ENCODE measurements at regions not wholly inside any gene's neighbourhood (a gene's known extent, or its start where the extent isn't known, plus 50 kb on each side); places are given as distances from the start of the nearest gene placed in this dataset.

- no peak for DNase-seq (ENCODE audit: low spot score)
Observed at GRCh38 chr3:70800951-70801350, 488.5 kb upstream of the MDFIC2 start.

GRCh38 chr3:70789878-70790277 lies 477.4 kb upstream of the MDFIC2 start:
- no peak for DNase-seq (ENCODE audit: low spot score)

- no peak for DNase-seq (ENCODE audit: low spot score)
Observed at GRCh38 chr3:70780790-70781189, 468.4 kb upstream of the MDFIC2 start.

GRCh38 chr3:70779296-70779695 lies 466.9 kb upstream of the MDFIC2 start:
- DNase-seq (ENCODE audit: low spot score) = no peak

- DNase-seq (ENCODE audit: low spot score) = no peak
Observed at GRCh38 chr3:70776081-70776480, 463.6 kb upstream of the MDFIC2 start.

- DNase-seq (ENCODE audit: low spot score) = no peak
Observed at GRCh38 chr3:70775257-70775656, 462.8 kb upstream of the MDFIC2 start.

GRCh38 chr3:70774641-70775040 lies 462.2 kb upstream of the MDFIC2 start:
- no peak for DNase-seq (ENCODE audit: low spot score)

GRCh38 chr3:70771426-70772147 lies 459.1 kb upstream of the MDFIC2 start:
- DNase-seq (ENCODE audit: low spot score) = no peak

GRCh38 chr3:70770650-70771049 lies 458.2 kb upstream of the MDFIC2 start:
- DNase-seq (ENCODE audit: low spot score) = no peak

- DNase-seq (ENCODE audit: low spot score) = no peak
Observed at GRCh38 chr3:70766301-70766700, 453.9 kb upstream of the MDFIC2 start.

- no peak for DNase-seq (ENCODE audit: low spot score)
Observed at GRCh38 chr3:70763894-70764293, 451.5 kb upstream of the MDFIC2 start.

- DNase-seq (ENCODE audit: low spot score) = no peak
Observed at GRCh38 chr3:70757658-70758057, 445.2 kb upstream of the MDFIC2 start.

- no peak for DNase-seq (ENCODE audit: low spot score)
Observed at GRCh38 chr3:70755526-70755925, 443.1 kb upstream of the MDFIC2 start.

GRCh38 chr3:70754314-70754713 lies 441.9 kb upstream of the MDFIC2 start:
- no peak for DNase-seq (ENCODE audit: low spot score)

- no peak for DNase-seq (ENCODE audit: low spot score)
Observed at GRCh38 chr3:70753572-70753971, 441.1 kb upstream of the MDFIC2 start.

GRCh38 chr3:70752051-70752450 lies 439.6 kb upstream of the MDFIC2 start:
- no peak for DNase-seq (ENCODE audit: low spot score)

GRCh38 chr3:70749122-70749521 lies 436.7 kb upstream of the MDFIC2 start:
- no peak for DNase-seq (ENCODE audit: low spot score)

- no peak for DNase-seq (ENCODE audit: low spot score)
Observed at GRCh38 chr3:70748593-70748992, 436.2 kb upstream of the MDFIC2 start.

- DNase-seq (ENCODE audit: low spot score) = no peak
Observed at GRCh38 chr3:70747847-70748246, 435.4 kb upstream of the MDFIC2 start.

- DNase-seq (ENCODE audit: low spot score) = no peak
Observed at GRCh38 chr3:70744536-70744935, 432.1 kb upstream of the MDFIC2 start.

GRCh38 chr3:70743754-70744153 lies 431.3 kb upstream of the MDFIC2 start:
- DNase-seq (ENCODE audit: low spot score) = no peak

- no peak for DNase-seq (ENCODE audit: low spot score)
Observed at GRCh38 chr3:70742081-70742480, 429.6 kb upstream of the MDFIC2 start.

- no peak for DNase-seq (ENCODE audit: low spot score)
Observed at GRCh38 chr3:70740872-70741271, 428.4 kb upstream of the MDFIC2 start.

GRCh38 chr3:70740071-70740470 lies 427.6 kb upstream of the MDFIC2 start:
- no peak for DNase-seq (ENCODE audit: low spot score)

Measured in A172 (cell line).